Epithelial cell of proximal tubule (primary cell): ENCODE measurements at regions not wholly inside any gene's neighbourhood (a gene's known extent, or its start where the extent isn't known, plus 50 kb on each side); places are given as distances from the start of the nearest gene placed in this dataset.

ENCODE experiments used
- DNase-seq: peaks from one replicate; pipeline ENCODE4 v3.0.0-alpha.2; 2011; ENCODE audit warnings: low read depth
- H3K4me3 ChIP-seq: 2 replicates; pipeline ENCODE4 v1.5.1; 2011; ENCODE audit warnings: low read depth, mild to moderate bottlenecking, low read length
- TF ChIP-seq, protein P1 (sequence below): conservative IDR thresholded peaks from 2 replicates; pipeline ENCODE4 v1.5.1; 2012; ENCODE audit warnings: low read depth, mild to moderate bottlenecking, low read length

GRCh38 chr18:76757335-76757734 is 65.0 kb upstream of the ZNF236 start:
- H3K4me3 ChIP-seq, result no peak overlapping the region
- no peak for DNase-seq
- TF ChIP-seq, protein P1, sequence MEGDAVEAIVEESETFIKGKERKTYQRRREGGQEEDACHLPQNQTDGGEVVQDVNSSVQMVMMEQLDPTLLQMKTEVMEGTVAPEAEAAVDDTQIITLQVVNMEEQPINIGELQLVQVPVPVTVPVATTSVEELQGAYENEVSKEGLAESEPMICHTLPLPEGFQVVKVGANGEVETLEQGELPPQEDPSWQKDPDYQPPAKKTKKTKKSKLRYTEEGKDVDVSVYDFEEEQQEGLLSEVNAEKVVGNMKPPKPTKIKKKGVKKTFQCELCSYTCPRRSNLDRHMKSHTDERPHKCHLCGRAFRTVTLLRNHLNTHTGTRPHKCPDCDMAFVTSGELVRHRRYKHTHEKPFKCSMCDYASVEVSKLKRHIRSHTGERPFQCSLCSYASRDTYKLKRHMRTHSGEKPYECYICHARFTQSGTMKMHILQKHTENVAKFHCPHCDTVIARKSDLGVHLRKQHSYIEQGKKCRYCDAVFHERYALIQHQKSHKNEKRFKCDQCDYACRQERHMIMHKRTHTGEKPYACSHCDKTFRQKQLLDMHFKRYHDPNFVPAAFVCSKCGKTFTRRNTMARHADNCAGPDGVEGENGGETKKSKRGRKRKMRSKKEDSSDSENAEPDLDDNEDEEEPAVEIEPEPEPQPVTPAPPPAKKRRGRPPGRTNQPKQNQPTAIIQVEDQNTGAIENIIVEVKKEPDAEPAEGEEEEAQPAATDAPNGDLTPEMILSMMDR, result no peak

DNA sequence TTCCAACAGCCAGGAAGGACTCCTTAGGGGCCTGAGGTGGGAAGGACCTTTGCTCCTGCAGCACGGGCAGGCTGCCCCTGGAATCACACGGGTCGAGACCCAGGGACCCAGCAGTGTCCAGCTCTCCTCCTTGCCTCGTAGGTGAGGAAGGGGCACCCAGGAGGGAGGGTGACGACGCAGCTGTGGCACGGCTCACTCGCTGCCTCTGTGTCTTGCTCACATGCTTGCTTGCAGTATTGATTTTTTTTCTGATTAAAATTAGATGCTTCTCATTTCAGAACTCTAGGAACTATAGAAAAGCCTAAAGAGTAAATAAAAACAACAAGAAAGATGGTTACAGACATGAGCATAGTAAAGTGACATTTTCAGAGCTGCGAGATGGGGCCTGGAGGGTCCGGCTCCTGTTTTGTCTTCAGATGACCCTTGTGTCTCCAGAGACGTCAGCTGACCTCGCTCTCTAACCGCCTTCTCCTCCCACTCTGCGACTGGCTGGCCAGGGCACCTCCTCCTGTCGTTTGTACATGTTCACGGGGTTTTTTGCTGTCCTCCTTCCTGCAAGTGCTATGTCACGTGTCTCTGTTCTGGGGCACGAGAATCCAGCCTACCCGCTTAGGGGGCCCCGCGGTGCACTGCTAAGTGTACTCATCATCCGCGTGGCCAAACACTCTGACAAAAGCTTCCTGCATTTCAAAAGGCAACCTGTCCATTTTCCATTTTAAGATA is 65.7 kb upstream of the ZNF236 start:
- TF ChIP-seq, protein P1, result no peak
- no peak for DNase-seq
- no peak overlapping the region for H3K4me3 ChIP-seq

DNA sequence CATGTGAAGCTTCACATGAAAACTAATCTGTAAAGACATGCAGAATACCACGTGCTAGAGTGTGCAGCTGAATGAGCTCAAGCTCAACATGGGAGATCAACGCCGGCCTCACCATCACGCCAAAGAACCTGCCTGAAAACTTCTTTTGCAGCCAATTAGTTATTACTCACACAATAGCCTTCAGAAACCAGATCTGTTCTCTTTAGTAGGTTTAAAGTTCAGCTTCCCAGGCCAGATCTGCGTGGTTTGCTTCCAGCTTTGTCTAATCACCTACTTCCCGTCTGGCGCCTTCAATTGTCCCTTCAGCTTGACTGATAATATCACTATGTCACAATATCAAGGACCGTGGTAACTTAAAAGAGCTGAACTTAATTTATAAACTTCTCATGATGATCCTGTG is 68.0 kb upstream of the ZNF236 start:
- DNase-seq, result no peak
- H3K4me3 ChIP-seq, result no peak overlapping the region

DNA sequence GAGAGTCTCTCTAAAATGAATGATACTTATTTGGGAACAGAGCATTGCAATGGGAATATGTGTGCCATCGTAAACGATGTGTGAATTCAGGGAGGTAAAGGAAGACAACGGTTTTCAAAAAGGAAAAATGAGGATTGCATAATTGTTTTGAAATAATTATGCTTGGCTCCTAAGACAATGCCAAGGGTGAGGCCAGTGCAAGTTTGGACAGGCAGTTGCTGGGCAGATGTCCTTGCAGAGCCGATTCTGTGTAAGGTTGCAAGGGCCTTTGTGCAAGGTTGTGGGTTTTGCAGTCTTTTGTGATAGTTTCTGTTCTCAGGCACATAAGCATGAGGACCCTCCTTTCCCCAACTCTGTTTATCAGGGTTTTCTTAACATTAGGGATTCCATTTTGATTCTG is 70.0 kb upstream of the ZNF236 start:
- no peak overlapping the region for H3K4me3 ChIP-seq
- TF ChIP-seq, protein P1, result no peak
- DNase-seq, result no peak

More for the DNA sequence above, 68.0 kb upstream of the ZNF236 start:
- TF ChIP-seq, protein P1, result no peak

GRCh38 chr18:76750917-76751890 is 71.2 kb upstream of the ZNF236 start:
- H3K4me3 ChIP-seq, result no peak overlapping the region
- DNase-seq, result no peak
- TF ChIP-seq, protein P1, result no peak

GRCh38 chr18:76750269-76750668 is 72.1 kb upstream of the ZNF236 start:
- TF ChIP-seq, protein P1, result no peak
- no peak overlapping the region for H3K4me3 ChIP-seq
- no peak for DNase-seq
